Muscle layer of duodenum (tissue), 2 donors: ENCODE measurements at regions not wholly inside any gene's neighbourhood (a gene's known extent, or its start where the extent isn't known, plus 50 kb on each side); places are given as distances from the start of the nearest gene placed in this dataset.
"Not testable (repeated sequence)": the region's sequence is repeated elsewhere in the genome, so short reads cannot be mapped to it uniquely, and the experiment has no call there.

Experiments used
- H3K27ac ChIP-seq: one replicate; pipeline ENCODE4 v1.7.0; 2013; ENCODE audit warnings: mild to moderate bottlenecking, low read length
- H3K27me3 ChIP-seq: one replicate; pipeline ENCODE4 v1.7.0; 2013; ENCODE audit warnings: low read depth, mild to moderate bottlenecking, control low read depth, low read length
- H3K36me3 ChIP-seq, 2 donors: one replicate each; pipeline ENCODE4 v1.7.0; 2013; ENCODE audit warnings: low read length in 2 of 2, control low read depth in 1 of 2, mild to moderate bottlenecking in 1 of 2; ENCODE audit not compliant: insufficient read depth in 2 of 2, control insufficient read depth in 1 of 2
- H3K4me1 ChIP-seq, 2 donors: one replicate each; pipeline ENCODE4 v1.7.0; 2013; ENCODE audit warnings: low read length in 2 of 2, mild to moderate bottlenecking in 2 of 2, control low read depth in 1 of 2, moderate library complexity in 1 of 2; ENCODE audit not compliant: insufficient read depth in 2 of 2, control insufficient read depth in 1 of 2
- H3K4me3 ChIP-seq, 2 donors: one replicate each; pipeline ENCODE4 v1.7.0; 2013; ENCODE audit warnings: low read length in 2 of 2, low read depth in 1 of 2, mild to moderate bottlenecking in 1 of 2
- H3K9me3 ChIP-seq, 2 donors: one replicate each; pipeline ENCODE4 v1.7.0; 2013; ENCODE audit warnings: low read length in 2 of 2, control low read depth in 1 of 2, mild to moderate bottlenecking in 1 of 2; ENCODE audit not compliant: control insufficient read depth in 1 of 2
- donor health status: healthy.

DNA sequence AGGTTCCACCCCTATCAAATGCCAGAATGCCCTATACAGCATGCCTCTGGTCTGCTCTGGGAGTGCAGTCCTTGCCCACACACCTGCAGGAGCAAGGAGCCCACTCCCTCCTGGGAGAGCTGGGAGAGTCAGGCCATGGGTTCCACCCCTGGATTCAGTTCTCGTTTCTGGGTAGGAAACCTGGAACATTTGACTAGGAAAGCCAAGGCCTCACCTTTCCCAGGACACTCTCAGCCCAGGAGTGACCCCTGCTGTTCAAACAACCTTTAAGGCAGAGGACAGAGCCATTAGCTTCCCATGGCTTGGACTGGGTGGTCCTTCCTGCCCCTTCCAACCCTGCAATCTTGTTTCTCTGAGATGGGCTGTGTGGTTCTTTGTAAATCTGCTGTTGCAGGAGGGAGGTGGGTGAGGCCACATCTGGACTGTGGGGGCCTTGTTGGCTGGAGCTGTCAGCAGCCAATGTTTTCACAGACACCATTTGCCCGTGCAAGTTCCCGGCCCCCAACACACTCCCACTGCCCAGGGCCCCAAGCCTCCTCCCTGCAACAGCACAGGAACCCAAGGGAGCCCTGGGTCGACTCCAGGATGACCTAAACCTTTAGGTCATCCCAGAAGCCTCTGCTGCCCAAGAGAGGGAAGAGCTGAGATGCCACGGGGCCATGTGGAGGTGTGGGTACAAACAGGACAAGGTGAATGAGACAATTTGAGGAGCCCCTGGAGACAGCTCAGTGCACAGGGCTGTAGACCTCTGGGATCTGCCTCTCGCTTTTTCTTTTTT lies 104.4 kb downstream of the PJA1 start:
- no peaks in the 10 kb centered on the region for H3K9me3 ChIP-seq
- no peaks in the 10 kb centered on the region for H3K36me3 ChIP-seq
- no peak overlapping the region for H3K27ac ChIP-seq
- no peaks in the 10 kb centered on the region for H3K4me1 ChIP-seq
- no peak overlapping the region for H3K4me3 ChIP-seq
- no peaks in the 10 kb centered on the region for H3K27me3 ChIP-seq

DNA sequence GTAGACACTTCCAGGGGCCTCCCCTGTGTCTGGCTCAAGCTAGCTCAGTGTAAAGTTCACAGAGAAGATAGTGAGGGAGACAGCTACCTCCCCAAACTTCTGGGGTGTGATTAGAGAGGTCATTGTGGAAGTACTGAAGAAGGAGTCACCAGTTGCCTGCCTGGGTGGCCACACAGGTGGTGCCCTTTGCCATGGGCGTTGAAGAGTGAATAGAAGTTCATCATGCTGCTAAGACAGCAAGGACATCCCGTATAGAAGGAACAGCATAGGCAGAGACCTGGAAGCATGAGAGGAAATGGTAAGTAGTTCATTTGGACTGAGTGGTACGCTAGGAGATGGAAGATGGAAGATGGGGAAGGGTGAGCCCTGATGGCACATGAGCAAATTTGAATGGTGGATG lies 110.1 kb downstream of the PJA1 start:
- Histone ChIP-seq H3K27me3 (no peaks in the 10 kb centered on the region), H3K27ac (no peak overlapping the region), H3K36me3 (no peaks in the 10 kb centered on the region), H3K4me3 (no peak overlapping the region), H3K4me1 (no peaks in the 10 kb centered on the region), H3K9me3 (no peaks in the 10 kb centered on the region)

DNA sequence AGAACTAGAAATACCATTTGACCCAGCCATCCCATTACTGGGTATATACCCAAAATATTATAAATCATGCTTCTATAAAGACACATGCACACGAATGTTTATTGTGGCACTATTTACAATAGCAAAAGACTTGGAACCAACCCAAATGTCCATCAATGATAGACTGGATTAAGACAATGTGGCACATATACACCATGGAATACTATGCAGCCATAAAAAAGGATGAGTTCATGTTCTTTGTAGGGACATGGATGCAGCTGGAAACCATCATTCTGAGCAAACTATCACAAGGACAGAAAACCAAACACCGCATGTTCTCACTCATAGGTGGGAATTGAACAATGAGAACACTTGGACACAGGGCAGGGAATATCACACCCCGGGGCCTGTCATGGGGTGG lies 110.8 kb downstream of the PJA1 start:
- not testable (repeated sequence) for H3K4me1 ChIP-seq, H3K4me3 ChIP-seq, H3K27me3 ChIP-seq, H3K9me3 ChIP-seq, H3K36me3 ChIP-seq, H3K27ac ChIP-seq

DNA sequence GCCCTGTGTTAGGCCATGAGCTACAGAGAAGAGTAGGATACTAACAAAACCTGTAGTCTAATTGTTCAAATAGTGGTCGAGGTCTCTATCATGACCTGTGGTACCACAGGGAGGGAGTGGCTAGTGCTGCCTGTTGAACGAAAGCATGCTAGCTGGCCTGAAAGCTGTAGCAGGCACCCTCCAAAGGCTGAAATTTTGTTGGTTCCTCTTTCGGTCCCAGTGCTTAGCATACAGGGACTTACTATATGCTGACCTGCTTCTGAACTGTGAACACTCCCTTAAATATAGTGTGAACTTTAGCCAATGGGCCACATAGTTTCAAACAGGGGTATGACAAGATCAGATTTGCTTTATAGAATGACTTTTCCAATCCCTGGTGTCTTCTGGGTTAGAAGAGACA lies 113.4 kb downstream of the PJA1 start:
- Histone ChIP-seq H3K9me3 (no peaks in the 10 kb centered on the region), H3K36me3 (no peaks in the 10 kb centered on the region), H3K4me3 (no peak overlapping the region), H3K27ac (no peak overlapping the region), H3K27me3 (no peaks in the 10 kb centered on the region), H3K4me1 (no peaks in the 10 kb centered on the region)

- Histone ChIP-seq H3K36me3 (no peaks in the 10 kb centered on the region), H3K27me3 (no peaks in the 10 kb centered on the region), H3K27ac (no peak overlapping the region), H3K4me1 (no peaks in the 10 kb centered on the region), H3K4me3 (no peak overlapping the region), H3K9me3 (no peaks in the 10 kb centered on the region)
These were observed 115.0 kb downstream of the PJA1 start for GRCh38 chrX:69050051-69050765.

DNA sequence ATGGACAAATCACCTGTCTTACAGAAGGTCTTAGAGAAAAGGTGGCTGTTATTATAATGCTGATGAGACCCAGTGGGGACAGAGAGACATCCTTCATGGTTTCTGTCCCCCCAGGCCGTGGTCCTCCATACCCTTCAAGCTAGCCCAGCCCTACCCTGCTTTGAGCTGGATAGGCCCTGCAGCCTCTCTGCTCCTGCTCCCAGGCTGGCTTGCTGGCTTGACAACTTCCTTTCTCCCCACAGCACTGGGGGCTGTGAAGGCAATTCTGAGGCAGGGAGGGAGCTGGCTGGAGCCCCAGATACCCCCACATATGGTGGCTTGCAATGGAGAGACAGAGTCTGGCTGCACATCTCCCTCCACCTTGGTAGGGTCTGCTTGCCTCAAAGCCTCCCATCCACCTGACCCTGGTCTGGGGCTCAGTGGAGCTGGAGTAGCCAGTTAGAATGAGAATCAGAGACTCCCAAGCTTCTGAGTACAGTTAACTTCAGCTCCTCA lies 118.2 kb downstream of the PJA1 start:
- no peaks in the 10 kb centered on the region for H3K27me3 ChIP-seq
- no peaks in the 10 kb centered on the region for H3K4me1 ChIP-seq
- no peaks in the 10 kb centered on the region for H3K9me3 ChIP-seq
- H3K4me3 ChIP-seq, result no peak overlapping the region
- H3K36me3 ChIP-seq, result no peaks in the 10 kb centered on the region
- no peak overlapping the region for H3K27ac ChIP-seq

DNA sequence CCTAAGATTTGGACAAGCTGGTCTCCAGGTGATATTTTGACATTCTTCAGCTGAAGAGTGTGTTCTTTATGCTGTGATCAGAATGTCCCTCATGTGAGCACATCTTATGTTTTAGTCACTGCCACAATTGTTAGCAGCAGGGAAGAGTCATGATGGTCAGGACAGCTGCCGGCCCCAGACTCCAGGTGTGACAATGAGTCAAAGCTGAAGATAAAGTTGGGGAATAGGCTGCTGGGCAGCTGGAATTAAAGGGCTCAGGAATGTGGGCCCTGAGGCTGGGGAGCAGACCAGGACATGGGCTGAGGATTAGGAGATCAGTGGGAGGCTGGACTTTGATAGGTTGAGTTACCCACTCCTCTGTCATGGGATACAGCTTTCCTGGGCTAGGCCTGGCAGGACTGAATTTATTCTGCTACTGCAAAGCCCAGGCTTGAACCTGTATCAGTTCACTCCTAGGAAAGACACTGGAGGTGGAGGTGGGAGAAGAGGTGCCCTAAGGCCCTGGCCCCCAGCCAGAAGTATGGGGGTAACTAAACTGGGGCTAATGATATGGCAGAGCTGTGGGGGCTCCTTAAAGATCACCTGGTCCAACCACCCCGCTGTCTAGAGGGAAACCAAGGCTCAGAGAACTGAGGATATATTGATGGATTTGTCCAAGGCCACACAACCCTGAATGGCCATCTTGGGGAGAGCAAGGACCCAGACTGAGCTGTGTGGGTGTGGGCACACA lies 119.5 kb downstream of the PJA1 start:
- no peaks in the 10 kb centered on the region for H3K4me1 ChIP-seq
- no peaks in the 10 kb centered on the region for H3K36me3 ChIP-seq
- no peak overlapping the region for H3K4me3 ChIP-seq
- H3K27me3 ChIP-seq, result no peaks in the 10 kb centered on the region
- H3K27ac ChIP-seq, result no peak overlapping the region
- no peaks in the 10 kb centered on the region for H3K9me3 ChIP-seq

- Histone ChIP-seq H3K27ac (no peak overlapping the region), H3K4me3 (no peak overlapping the region), H3K4me1 (no peaks in the 10 kb centered on the region), H3K9me3 (no peaks in the 10 kb centered on the region), H3K27me3 (no peaks in the 10 kb centered on the region), H3K36me3 (no peaks in the 10 kb centered on the region)
These were observed 126.4 kb downstream of the PJA1 start for GRCh38 chrX:69038816-69039215.

DNA sequence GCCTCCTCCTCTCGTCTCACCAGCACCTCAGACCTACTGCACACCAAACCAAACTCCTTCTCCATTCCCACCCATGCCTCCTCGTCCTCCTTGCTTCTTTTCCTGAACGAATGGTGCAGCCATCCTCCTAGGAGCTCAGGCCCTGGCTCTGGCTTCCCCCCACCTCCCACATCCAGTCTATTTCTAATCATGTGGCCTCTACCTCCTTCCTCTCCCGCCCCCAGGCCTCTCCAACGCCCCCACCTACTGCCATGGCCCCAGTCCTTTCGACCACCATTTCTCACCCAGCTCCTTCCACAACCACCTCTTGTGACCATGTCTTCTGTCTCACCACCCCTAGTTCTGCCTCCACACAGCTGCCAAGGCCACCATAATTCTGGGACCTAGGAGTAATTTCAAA lies 127.1 kb downstream of the PJA1 start:
- H3K36me3 ChIP-seq, result no peaks in the 10 kb centered on the region
- H3K4me1 ChIP-seq, result no peaks in the 10 kb centered on the region
- H3K27ac ChIP-seq, result no peak overlapping the region
- no peaks in the 10 kb centered on the region for H3K27me3 ChIP-seq
- no peak overlapping the region for H3K4me3 ChIP-seq
- no peaks in the 10 kb centered on the region for H3K9me3 ChIP-seq

- H3K27ac ChIP-seq, result no peak overlapping the region
- no peaks in the 10 kb centered on the region for H3K4me1 ChIP-seq
- H3K4me3 ChIP-seq, result no peak overlapping the region
- no peaks in the 10 kb centered on the region for H3K9me3 ChIP-seq
- H3K36me3 ChIP-seq, result no peaks in the 10 kb centered on the region
- no peaks in the 10 kb centered on the region for H3K27me3 ChIP-seq
These were observed 127.5 kb downstream of the PJA1 start for GRCh38 chrX:69037786-69038185.
